ENCODE measurements at regions not wholly inside any gene's neighbourhood (a gene's known extent, or its start where the extent isn't known, plus 50 kb on each side); places are given as distances from the start of the nearest gene placed in this dataset.

GRCh38 chr2:173834141-173834540 lies 131.0 kb downstream of the SP3 start:
- no peak for DNase-seq

- DNase-seq = no peak
Observed at GRCh38 chr2:173835726-173836125, 129.4 kb downstream of the SP3 start.

- no peak for DNase-seq
Observed at GRCh38 chr2:173841110-173841509, 124.1 kb downstream of the SP3 start.

GRCh38 chr2:173843526-173843925 lies 121.6 kb downstream of the SP3 start:
- DNase-seq = no peak

- DNase-seq = no peak
Observed at GRCh38 chr2:173851141-173851641, 114.0 kb downstream of the SP3 start.

- DNase-seq = no peak
Observed at GRCh38 chr2:173854141-173854540, 111.0 kb downstream of the SP3 start.

- DNase-seq = no peak
Observed at GRCh38 chr2:173854840-173855239, 110.3 kb downstream of the SP3 start.

- DNase-seq = no peak
Observed at GRCh38 chr2:173855661-173856060, 109.5 kb downstream of the SP3 start.
